ENCODE measurements at regions not wholly inside any gene's neighbourhood (a gene's known extent, or its start where the extent isn't known, plus 50 kb on each side); places are given as distances from the start of the nearest gene placed in this dataset.

- no peak overlapping the region for H3K27ac ChIP-seq (ENCODE audit: low read depth in 1 of 2, low read length in 2 of 2)
- DNase-seq, result no peak
- H3K9me3 Mint-ChIP-seq, result peaks cover 9 to 20% (median 11%) of the 10 kb centered on the region in 7 donors
- peaks cover 0 to 3% (median 1%) of the 10 kb centered on the region in 3 donors for H3K27me3 Mint-ChIP-seq (ENCODE audit: low read depth in 3 of 3)
- H3K4me3 ChIP-seq (replicated peaks in 1 of 3; ENCODE audit: low read depth in 2 of 3, low read length in 3 of 3), result no peak overlapping the region
- no peak overlapping the region for H3K27ac Mint-ChIP-seq
- no peak overlapping the region for H3K9ac ChIP-seq (ENCODE audit: insufficient read depth, low read length, poor library complexity, severe bottlenecking)
- H3K36me3 Mint-ChIP-seq, result no peaks in the 10 kb centered on the region
- intact Hi-C loops (cut with micrococcal nuclease), result no loop called here
- no peaks in the 10 kb centered on the region for H3K4me1 Mint-ChIP-seq
- no peaks in the 10 kb centered on the region for H3K4me1 ChIP-seq (ENCODE audit: control insufficient read depth in 1 of 2, insufficient read depth in 2 of 2, low read length in 2 of 2)
- H3K4me3 Mint-ChIP-seq, result no peak overlapping the region
- H3K9me3 ChIP-seq (replicated peaks in 1 of 2; ENCODE audit: control insufficient read depth in 1 of 2, insufficient read depth in 1 of 2, low read length in 2 of 2), result peaks cover 6 to 13% of the 10 kb centered on the region in 2 donors
- H3K36me3 ChIP-seq (replicated peaks in 1 of 2; ENCODE audit: control insufficient read depth in 1 of 2, insufficient read depth in 2 of 2, low read length in 2 of 2), result no peaks in the 10 kb centered on the region
- H4K20me1 ChIP-seq (ENCODE audit: insufficient read depth, low read length), result no peaks in the 10 kb centered on the region
- no peaks in the 10 kb centered on the region for H3K79me2 ChIP-seq (ENCODE audit: insufficient read depth, low read length)
- H3K27me3 ChIP-seq (ENCODE audit: control insufficient read depth in 2 of 2, insufficient read depth in 2 of 2, low read length in 2 of 2), result no peaks in the 10 kb centered on the region
- no peak overlapping the region for H2AFZ ChIP-seq (ENCODE audit: insufficient read depth, low read depth, low read length, poor library complexity, severe bottlenecking)
- no peak overlapping the region for H3K4me2 ChIP-seq (replicated peaks; ENCODE audit: extremely low read depth, low read length, poor library complexity, severe bottlenecking)
- no peak for TF ChIP-seq CTCF (IDR thresholded peaks at IDR 0.05)
These were observed 160.1 kb downstream of the TBX15 start for GRCh38 chr1:118828038-118828437.

GRCh38 chr1:118827636-118828035 is 160.5 kb downstream of the TBX15 start:
- Mint-ChIP-seq H3K27ac (no peak overlapping the region), H3K27me3 (ENCODE audit: low read depth in 3 of 3) (peaks cover 0 to 2% (median 1%) of the 10 kb centered on the region in 3 donors), H3K36me3 (no peaks in the 10 kb centered on the region), H3K4me3 (no peak overlapping the region), H3K4me1 (no peaks in the 10 kb centered on the region), H3K9me3 (peaks cover 9 to 21% (median 11%) of the 10 kb centered on the region in 7 donors)
- WGBS (ENCODE audit: insufficient coverage), result no CpG with 5 or more reads among the region's 1 CpG
- H3K27me3 ChIP-seq (ENCODE audit: control insufficient read depth in 2 of 2, insufficient read depth in 2 of 2, low read length in 2 of 2), result no peaks in the 10 kb centered on the region
- H3K9me3 ChIP-seq (replicated peaks in 1 of 2; ENCODE audit: control insufficient read depth in 1 of 2, insufficient read depth in 1 of 2, low read length in 2 of 2), result peaks cover 6 to 13% of the 10 kb centered on the region in 2 donors
- no peaks in the 10 kb centered on the region for H3K36me3 ChIP-seq (replicated peaks in 1 of 2; ENCODE audit: control insufficient read depth in 1 of 2, insufficient read depth in 2 of 2, low read length in 2 of 2)
- no peak overlapping the region for H3K9ac ChIP-seq (ENCODE audit: insufficient read depth, low read length, poor library complexity, severe bottlenecking)
- H2AFZ ChIP-seq (ENCODE audit: insufficient read depth, low read depth, low read length, poor library complexity, severe bottlenecking), result no peak overlapping the region
- H3K4me3 ChIP-seq (replicated peaks in 1 of 3; ENCODE audit: low read depth in 2 of 3, low read length in 3 of 3), result no peak overlapping the region
- H3K27ac ChIP-seq (ENCODE audit: low read depth in 1 of 2, low read length in 2 of 2), result no peak overlapping the region
- DNase-seq, result no peak
- no peaks in the 10 kb centered on the region for H3K79me2 ChIP-seq (ENCODE audit: insufficient read depth, low read length)
- no peak for TF ChIP-seq CTCF (IDR thresholded peaks at IDR 0.05)
- H3K4me2 ChIP-seq (replicated peaks; ENCODE audit: extremely low read depth, low read length, poor library complexity, severe bottlenecking), result no peak overlapping the region
- H4K20me1 ChIP-seq (ENCODE audit: insufficient read depth, low read length), result no peaks in the 10 kb centered on the region
- no peaks in the 10 kb centered on the region for H3K4me1 ChIP-seq (ENCODE audit: control insufficient read depth in 1 of 2, insufficient read depth in 2 of 2, low read length in 2 of 2)
- intact Hi-C loops (cut with micrococcal nuclease), result no loop called here
